IPS-NIHi7 (cell line): ENCODE measurements at regions not wholly inside any gene's neighbourhood (a gene's known extent, or its start where the extent isn't known, plus 50 kb on each side); places are given as distances from the start of the nearest gene placed in this dataset.
"Not testable (repeated sequence)": the region's sequence is repeated elsewhere in the genome, so short reads cannot be mapped to it uniquely, and the experiment has no call there.

Experiments
- DNase-seq: peaks from one replicate; pipeline ENCODE4 v3.0.0; 2012; ENCODE audit warnings: mixed read lengths; ENCODE audit errors: extremely low spot score

DNA sequence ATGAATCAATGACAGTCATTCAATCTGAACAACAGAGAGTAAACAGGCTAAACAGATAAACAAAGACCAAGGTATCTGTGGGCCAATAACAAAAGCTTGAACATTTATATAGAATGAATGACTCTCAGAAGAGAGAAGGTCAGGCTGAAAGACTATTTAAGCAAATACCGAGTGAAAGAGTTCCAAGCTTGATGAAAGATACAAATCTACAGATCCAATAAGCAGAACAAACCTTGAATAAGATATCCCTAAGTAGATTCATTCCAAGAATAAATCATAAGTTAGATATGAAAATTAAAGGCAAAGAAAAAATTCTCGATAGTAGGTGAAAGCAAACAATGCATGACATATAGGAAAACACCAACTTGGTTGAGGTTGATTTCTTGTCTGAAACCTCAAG, 376.4 kb upstream of the IGFBP3 start:
- DNase-seq, result no peak

DNA sequence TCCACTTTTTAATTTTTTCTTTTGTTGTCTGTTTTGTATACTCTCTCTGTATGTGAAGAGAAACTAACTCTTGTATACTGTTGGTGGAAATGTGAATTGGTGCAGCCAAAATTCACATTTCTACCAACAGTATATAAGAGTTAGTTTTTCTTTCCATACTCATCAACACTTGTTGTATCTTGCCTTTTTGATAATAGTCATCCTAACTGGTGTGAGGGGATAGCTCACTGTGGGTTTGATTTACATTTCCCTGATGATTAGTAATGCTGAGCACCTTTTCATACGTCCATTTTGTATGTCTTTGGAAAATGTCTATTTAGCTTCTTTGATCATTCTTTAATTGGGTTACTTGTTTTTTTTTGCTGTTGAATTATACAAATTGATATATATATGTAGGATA, 375.5 kb upstream of the IGFBP3 start:
- DNase-seq, result no peak

DNA sequence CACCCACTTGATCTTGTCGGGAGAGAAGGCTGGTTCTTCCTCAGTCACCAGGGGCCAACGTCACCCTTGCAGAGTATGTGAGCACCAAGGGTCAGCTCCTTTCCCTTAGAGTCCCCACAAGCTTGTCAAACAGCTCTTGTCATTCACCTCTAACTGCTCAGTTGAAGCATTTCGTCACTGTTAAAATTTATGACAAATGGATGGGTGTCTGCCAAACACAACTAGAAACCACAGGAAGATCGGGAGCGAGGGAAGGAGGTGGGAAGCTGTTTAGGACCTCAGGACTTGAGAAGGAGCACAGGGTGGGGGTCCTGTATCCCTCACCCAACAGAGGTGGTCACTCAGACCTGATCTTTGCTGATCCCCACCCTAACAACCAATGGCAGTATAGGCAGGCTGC, 373.3 kb upstream of the IGFBP3 start:
- no peak for DNase-seq

DNA sequence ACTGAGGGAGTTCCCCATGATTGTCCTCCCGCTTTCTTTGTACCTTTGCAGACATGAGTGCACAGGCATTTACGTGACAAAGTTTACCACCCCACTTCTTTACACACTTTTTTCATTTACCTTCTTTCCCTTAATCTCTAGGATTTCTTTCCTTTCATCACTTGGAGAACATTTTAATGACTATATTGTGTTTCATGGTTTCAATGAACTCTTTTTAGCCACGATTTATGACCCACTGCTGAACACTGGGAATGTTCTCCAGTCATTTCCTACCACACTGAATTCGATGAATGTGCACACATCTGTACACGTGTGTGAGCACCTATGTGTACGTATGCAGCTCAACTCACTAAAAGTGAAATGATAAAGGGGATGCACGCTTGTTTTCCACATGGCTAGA, 371.7 kb upstream of the IGFBP3 start:
- DNase-seq, result no peak

DNA sequence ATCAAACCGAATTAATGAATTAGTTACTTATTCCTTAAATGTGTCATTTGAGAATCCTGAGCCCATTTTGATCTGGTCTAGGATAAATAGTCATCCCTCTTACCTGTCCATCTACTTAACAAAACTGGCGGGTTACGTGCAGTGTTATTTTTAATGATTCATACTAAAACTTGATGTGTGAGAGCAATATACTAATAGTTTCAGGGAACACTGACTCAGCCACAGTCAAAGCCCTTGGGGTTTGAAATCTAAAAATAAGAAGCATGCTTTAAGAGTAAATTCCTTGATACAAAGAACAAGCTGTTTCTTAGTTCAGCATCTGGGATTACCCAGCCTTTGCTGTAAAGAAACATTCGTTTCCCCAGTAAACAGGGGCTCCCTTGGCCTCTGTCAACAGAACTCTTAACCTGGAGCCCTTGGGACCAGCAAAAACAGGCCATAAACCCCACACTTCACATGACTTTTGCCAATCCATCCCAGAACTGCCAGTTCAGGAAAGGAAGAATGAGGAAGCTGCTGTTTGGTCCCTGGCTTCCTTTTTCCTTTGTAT, 370.6 kb upstream of the IGFBP3 start:
- no peak for DNase-seq

DNA sequence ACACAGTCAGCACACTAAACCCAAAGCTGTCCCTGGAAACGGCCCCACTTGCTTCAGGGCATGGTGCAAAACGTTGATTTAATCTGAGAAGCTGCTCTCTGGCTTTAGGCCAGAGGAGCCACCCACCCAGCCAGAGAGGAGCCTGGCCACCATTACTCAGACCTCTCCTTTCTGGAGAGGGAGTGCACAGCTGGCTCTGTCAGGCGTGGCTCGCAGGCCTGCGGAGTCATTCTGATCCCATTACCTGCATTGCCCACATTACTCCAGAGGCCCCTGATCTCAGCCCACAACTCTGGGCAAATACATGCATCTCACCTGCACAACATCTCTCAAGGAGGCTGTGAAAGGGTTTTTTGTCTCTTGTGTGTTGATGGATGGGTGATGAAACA, 370.0 kb upstream of the IGFBP3 start:
- DNase-seq, result no peak

DNA sequence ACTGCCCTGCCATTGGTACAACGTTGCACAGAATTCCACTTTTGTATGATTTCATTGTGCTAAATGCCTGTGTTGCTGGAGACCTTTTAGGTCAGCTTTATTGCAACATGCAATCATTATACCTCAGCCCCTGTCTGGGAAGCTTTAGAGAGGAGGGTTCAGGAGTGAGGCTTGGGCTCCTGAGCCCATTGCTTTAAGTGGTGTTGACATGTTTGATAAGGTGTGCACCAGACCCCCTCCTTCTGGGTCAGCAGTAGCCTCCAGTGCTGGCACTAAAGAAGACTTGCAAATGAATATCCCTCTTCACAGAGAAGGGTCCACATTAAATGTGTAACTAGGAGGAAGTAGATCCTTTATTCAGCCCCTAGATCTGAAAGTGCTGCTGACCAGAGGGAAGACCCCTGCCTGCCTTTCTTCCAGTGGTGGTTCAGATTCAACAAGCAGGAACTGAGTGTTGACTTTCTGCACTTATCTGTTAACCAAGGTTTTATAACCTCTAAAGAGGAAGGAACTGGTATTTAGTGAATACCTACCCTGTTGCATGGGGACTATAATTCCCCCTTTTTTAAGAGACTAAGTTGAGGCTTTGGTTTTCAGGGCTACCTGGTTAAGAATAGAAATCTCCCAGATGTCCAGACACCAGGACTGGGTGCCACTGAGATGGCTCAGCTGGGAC, 369.4 kb upstream of the IGFBP3 start:
- DNase-seq, result no peak

DNA sequence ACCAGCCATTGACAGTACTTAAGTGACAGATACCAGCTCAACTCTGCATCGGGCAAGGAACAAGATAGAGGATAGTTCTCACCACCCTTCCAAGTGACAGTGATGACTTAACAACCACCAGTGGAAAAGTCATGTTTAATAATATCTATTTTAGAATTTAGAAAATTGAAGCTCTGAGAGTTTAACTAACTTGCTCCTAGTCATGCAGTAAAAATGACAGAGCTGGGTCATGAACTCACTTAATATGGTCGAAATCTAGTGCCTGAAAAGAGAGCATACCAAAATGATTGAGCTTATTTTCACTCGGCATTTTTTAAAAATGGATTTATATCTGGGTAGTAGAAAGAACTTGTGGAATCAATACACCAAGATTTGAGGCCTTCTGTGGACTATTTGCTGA, 367.8 kb upstream of the IGFBP3 start:
- DNase-seq, result no peak

DNA sequence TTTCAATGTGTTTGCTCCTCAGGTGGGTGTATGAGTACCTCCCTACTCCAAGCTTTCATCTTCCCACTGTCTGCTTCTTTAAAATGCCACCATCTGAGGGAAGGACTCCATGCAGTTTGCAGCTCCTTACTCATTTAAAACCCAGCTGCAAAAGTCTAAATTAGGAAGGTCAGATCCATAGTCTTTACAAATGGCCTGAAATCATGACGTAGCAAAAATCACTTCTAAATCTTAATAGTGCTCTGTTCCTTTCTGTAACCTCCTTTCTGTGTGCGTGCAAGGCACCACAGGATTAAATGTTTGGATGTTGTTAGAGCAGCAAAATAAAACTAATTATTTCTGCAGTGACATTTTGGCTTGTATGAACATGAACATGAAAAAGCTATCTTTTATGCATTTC, 366.9 kb upstream of the IGFBP3 start:
- no peak for DNase-seq

DNA sequence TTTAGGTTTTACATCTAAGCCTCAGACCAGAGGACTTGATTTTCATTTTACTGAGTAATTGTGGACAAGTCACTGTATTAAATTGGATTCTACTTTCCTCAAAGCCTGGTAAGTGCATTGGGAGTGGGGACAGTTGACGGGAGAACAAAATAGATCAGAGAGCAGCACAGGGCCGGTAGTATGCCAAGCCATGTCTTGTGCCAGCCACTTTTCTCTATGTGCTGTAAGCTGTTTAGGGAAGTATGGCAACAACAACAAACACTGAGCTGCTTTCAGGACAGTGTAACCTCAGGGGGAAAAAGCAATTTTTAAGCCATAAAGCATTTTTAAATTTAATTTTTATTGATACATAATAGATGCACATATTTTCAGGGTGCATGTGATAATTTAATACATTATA, 365.9 kb upstream of the IGFBP3 start:
- DNase-seq, result no peak

DNA sequence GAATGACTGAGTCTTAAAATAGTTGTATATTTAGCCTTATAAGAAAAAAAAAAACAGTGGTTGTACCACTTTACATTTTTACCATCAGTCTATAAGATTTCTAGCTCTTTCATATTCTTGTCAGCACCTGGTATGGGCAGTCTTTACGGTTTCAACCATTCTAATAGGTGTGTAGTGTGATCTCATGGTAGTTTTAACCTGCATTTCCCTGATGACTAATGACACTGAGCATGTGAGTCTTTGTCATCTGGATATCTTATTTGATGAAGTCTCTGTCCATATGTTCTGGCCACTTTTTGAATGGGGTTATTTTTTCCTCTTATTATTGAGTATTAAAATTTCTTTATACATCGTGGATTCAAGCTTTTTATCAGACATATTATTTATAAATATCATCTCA, 365.3 kb upstream of the IGFBP3 start:
- DNase-seq, result no peak

DNA sequence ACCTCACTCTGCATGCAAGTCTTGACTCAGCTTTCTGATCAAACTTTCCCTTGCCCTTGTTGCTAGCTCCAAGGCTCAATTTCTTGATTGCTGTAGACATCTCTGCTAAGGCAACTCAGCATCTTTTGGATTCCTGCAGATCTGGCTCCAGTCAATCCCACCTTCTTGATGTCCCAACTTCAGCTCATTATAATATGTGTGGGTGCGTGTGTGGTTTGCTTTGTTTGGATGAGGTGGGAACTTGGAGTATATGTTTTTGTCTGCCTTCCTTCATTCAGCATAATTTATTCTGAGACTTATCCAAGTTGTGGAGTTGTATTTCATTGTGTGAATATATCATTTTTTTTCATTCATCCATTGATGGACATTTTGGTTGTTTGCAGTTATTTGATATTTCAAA, 364.8 kb upstream of the IGFBP3 start:
- DNase-seq, result no peak

DNA sequence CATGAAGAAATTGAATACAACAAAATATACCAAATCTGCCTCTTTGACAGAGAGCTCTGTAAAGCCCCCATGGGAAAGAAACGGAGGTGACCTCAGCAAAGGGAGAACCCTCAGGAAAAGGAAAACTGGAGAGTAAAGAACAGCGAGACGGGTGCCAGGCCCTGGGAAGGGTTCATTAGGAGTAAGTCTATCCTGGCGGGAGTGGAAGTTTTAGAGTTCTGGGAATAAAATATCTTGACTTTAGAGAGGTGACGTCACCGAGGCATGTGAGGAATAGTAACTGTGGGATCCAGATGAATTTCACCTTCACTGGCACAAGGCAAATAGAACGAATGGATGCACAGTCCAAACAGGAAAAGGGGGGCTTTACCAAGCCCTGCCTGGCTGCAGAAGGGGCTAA, 362.8 kb upstream of the IGFBP3 start:
- DNase-seq, result no peak

DNA sequence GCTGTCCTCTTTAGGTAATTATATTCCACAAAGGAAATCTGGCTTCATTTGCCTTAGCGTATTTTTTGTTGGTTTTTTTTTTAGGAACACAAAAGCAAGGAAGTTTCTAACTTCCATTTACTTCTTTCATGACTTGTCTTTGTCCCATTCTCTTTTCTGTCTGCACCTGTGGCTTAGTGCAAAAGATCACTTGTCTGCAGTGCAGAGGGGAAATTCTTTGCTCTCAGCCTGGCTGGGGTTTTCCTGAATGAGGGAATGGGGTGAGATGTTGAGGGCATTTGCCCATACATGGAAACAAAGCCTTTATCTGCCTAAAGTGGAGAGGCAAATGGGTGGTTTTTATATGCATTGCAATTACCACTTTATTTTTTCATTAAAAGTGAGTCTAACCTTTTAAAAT, 361.1 kb upstream of the IGFBP3 start:
- DNase-seq, result no peak

DNA sequence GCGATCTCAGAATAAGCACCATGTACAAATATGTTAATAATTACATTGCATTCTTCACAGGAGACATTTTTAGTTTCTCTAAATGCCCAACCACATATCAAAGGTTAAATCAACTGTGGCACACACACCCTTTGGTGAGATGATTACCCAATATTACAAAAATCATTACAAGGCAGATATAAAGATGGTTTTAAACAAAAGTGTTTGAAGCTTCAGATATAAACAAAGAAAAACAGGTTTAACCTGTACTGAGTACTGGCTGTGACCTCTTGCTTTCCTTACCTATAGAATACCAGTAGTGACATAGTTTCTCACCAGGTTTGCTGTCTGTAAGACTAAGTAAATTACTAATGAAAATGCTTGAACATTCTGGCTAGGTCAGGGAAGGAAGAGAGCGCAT, 360.0 kb upstream of the IGFBP3 start:
- no peak for DNase-seq

DNA sequence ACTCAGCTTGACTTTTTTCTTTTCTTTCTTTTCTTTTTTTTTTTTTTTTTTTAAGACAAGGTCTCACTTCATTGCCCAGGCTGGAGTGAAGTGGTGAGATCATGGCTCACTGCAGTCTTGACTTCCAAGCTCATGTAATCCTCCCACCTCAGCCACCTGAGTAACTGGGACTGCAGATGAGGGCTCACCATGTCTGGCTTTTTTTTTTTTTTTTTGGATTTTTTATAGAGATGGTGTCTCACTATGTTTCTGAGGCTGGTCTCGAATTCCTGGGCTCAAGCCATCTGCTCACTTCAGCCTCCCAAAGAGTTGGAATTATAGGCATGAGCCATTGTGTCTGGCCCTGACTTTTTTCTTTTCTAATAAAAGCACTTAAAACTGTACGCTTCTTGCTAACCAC, 358.2 kb upstream of the IGFBP3 start:
- DNase-seq, result no peak

DNA sequence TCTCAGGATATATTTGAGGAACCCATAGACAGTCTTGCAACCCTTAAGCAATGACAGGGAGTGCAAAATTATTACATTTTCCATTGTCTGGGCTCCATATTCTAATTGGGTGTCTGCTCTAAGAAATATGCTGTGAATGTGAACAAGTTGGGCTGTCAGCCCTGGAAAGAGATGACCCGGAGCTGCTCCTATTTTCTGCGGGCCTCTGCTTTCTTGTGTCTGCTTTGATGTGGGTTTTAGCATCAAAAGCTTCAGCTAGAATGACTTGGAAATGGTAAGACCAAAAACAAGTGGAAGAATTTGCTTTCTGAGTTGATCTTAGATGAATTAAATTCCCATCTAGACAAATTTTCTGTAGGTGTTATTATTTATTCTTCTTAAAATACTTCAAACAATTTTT, 343.6 kb upstream of the IGFBP3 start:
- no peak for DNase-seq

DNA sequence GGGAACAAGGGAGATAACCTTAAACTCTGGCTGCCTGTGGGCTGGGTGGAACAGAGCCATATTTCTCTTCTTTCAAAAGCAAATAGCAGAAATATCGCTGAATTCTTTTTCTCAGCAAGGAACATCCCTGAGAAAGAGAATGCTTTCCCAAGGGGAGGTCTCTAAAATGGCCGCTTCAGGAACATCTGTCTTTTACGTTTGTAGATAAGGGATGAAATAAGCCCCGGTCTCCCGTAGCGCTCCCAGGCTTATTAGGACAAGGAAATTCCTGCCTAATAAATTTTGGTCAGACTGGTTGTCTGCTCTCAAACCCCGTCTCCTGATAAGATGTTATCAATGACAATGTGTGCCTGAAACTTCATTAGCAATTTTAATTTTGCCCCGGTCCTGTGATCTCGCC, 340.6 kb upstream of the IGFBP3 start:
- not testable (repeated sequence) for DNase-seq

DNA sequence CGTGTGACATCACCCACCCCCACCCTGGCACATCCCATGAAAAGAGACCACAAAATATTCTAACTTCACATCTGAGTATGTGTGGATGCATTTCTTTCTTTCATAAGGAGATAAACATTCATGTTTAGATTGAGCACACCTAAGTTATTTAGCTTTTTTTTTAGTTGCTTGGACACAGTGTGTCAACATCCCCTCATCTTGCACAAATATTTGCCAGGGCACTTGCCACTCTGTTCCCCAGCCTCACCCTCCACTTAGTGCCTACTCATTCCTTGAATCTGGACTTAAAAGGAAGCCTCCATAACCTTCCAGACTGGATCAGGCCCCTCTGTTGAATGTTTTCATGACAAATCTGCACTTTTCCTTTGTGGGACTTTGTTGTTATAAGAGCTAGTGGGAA, 338.9 kb upstream of the IGFBP3 start:
- no peak for DNase-seq

DNA sequence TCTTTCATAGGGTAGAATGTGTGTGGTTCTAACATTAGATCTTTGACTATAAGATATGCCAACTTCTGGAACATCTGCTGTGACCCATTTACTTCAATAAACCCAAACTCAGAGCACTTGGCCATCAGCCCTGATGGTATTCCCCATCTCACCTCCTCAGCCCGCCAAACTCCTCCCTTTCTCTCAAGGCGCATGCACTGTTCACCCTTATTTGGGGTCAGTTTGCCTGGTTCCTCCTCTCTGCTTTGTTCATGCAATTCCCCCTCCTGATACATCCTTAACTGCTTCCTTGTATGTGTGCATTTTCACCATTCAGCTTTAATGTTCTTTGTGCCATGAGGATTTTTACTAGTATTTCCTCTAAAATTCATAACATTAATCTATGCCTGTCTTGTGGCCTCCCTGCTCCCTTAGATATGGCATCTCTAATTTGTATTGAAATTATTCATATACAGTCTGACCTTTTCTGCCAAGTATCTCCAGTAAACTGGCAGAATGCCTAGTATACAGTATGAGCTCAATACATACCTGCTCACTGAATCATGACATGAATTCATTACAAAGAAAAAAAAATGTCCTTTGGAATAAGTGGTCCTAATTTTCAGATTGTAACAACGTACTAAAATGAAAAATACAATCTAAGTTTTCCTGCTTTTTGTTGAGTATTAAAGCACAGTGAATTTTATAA, 336.8 kb upstream of the IGFBP3 start:
- DNase-seq, result no peak

DNA sequence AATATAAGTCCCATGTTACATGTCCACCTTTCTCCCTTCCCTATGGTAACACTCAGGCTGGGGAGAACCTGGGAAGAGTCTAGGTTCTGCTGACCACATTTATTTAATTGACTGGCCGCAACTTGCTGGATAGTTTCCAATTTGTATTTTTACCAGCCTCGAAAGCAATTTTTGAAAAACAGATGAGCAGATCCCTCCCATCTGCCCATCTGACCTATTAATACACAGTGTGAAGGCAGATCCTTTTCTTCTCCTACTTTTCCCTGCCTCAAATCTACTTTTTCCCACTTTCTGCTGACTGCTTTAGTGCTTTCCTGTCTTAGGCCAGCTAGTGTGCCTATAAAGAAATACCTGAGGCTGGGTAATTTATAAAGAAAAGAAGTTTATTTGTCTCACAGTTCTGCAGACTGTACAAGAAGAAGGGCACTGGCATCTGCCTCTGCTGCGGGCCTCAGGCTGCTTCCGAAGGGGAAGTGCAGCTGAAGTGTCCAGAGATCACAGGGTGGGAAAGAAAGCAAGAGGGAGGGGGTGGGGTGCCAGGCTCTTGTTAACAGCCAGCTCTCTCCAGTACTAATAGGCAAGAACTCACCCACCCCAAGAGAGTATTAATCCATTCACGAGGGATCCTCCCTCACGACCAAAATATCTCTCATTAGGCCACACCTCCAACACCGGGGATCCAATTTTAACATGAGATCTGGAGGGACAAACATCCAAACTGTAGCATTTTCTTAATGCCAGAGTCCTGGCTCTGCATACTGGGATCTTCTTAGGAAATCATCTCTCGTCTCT, 336.0 kb upstream of the IGFBP3 start:
- no peak for DNase-seq

DNA sequence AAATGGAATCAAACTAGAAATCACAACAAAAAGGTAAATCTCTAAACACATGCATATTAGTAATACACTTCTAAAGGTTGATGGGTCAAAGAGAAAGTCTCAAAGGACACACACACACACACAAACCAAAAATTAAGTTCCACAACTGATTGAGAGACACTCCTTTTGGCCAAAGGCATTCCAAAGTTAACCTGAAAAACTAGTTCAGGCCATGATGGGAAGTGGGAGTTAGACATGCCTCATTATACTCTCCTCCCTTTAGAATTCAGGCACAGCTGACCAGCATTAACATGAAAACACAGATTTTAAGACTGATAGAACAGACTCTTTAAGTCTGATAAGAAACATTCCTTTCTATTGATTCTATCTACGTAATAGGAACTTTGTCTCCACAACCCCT, 332.4 kb upstream of the IGFBP3 start:
- DNase-seq, result no peak

DNA sequence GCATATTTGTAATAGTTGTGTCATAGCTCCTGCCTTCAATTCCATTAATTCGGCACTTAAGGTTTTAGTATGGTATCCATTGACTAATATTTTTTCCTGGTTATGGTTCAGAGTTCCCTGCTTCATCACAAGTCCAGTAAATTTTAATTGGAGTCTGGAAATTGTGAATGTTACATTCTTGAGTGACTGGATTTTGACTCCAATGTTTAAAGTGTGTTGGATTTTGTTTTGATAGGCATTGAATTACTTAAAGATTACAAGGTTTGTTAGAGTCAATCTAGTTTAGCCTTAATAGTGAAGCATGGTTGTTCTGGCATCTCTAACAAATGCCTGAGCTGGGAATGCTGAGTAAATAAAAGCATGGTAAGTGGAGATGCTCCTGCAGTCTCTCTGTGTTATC, 326.6 kb upstream of the IGFBP3 start:
- no peak for DNase-seq
